ENCODE measurements at regions not wholly inside any gene's neighbourhood (a gene's known extent, or its start where the extent isn't known, plus 50 kb on each side); places are given as distances from the start of the nearest gene placed in this dataset.

DNA sequence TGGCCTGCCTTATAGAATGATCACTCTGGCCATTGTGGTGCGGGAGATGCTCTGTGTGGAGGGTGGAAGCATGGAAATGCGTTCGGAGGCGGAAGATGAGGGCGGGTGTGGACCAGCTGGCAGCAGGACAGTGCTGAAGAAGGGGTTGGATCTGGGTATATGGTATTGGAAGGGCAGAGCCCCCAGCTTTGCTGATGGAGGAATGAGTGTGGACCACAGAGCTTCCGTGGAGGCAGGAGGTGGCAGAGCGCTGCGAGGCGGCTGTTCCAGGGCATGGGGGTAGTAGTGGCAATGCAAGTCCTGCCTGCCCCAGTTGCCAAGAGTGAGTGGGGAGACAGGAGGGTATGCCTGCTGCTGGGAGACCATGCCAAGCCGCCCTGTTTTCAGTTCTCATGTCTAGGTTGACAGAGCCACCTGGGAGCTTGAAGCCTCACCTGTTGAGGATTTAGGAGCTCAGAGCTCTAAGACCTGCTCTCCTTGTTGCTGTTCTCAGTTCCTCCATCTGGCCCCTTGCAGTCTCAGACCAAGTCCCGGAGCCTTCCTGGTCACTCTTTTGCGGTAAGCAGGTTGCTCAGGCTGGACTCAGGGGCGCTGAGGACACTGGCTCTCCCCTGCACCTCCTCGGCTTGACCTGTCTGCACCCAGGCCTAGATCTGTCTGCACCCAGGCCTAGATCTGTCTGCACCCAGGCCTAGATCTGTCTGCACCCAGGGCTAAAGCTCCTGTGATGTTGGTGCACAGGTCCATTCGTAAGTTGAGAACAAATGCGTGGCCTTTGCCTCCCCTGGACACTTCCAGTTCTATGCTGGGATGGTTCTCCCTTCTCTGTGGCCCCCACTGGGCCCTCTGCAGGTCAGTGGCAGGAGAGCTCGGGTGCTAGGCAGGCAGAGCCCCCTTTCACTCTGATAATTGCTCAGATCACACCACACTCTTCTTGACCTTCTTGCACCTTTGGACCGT lies 290.5 kb upstream of the HS6ST1 start:
- intact Hi-C loops (cut with DNase I), result no loop called here
- no peak for FAIRE-seq
- 91 to 95% methylated on average over 18 of the region's 18 CpGs for WGBS, 2 donors

DNA sequence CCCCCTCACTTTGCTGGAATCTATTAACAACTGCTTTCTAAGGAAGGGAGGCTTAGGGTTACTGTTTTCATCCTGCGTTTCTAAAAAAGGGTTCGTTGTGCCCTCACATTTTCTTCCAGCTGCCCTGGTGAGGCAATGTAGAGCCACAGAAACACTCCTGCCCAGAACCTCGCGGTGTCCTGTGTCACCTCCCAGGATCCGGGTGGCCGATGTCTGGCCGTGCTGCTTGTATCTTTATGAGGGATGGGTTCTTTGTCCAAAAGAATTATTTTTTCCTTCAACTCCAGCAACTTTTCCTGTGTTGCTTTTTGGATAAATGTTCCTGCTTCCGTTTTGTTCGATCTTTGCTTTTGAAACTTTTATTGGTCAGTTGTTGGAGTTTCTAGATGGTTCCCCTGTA lies 291.8 kb upstream of the HS6ST1 start:
- no peaks in the 10 kb centered on the region for H3K27me3 ChIP-seq
- H3K4me1 ChIP-seq, result no peaks in the 10 kb centered on the region
- DNase-seq (no peak), FAIRE-seq (no peak), ATAC-seq (no peak)
- intact Hi-C loops (cut with DNase I), result no loop called here
- no peak overlapping the region for H3K4me3 ChIP-seq
- TF ChIP-seq CTCF (IDR thresholded peaks at IDR 0.05), result no peak
- H3K36me3 ChIP-seq, result no peaks in the 10 kb centered on the region
- H3K27ac ChIP-seq, result no peak overlapping the region
- 88% methylated on average over 9 of the region's 9 CpGs for whole genome bisulfite sequencing, 2 donors
- H3K9me3 ChIP-seq, result no peaks in the 10 kb centered on the region

More for the DNA sequence above, 290.5 kb upstream of the HS6ST1 start:
- ATAC-seq, result no peak
- no peaks in the 10 kb centered on the region for H3K27me3 ChIP-seq
- no peaks in the 10 kb centered on the region for H3K36me3 ChIP-seq
- H3K27ac ChIP-seq, result no peak overlapping the region
- H3K9me3 ChIP-seq, result no peaks in the 10 kb centered on the region
- TF ChIP-seq CTCF (IDR thresholded peaks at IDR 0.05), result no peak
- DNase-seq, result peak in 2 of 6 donors; percentile 27 to 41
- no peaks in the 10 kb centered on the region for H3K4me1 ChIP-seq
- H3K4me3 ChIP-seq, result no peak overlapping the region

GRCh38 chr2:128611421-128612320 lies 293.0 kb upstream of the HS6ST1 start:
- no peak for ATAC-seq
- Histone ChIP-seq H3K36me3 (no peaks in the 10 kb centered on the region), H3K27ac (no peak overlapping the region), H3K27me3 (no peaks in the 10 kb centered on the region), H3K9me3 (no peaks in the 10 kb centered on the region), H3K4me3 (no peak overlapping the region), H3K4me1 (no peaks in the 10 kb centered on the region)
- peak in 2 of 6 donors; percentile 23 to 29 for DNase-seq
- WGBS, 2 donors, result 82 to 84% methylated on average over 8 of the region's 8 CpGs
- no peak for TF ChIP-seq CTCF (IDR thresholded peaks at IDR 0.05)
- FAIRE-seq, result no peak
- intact Hi-C loops (cut with DNase I), result no loop called here

DNA sequence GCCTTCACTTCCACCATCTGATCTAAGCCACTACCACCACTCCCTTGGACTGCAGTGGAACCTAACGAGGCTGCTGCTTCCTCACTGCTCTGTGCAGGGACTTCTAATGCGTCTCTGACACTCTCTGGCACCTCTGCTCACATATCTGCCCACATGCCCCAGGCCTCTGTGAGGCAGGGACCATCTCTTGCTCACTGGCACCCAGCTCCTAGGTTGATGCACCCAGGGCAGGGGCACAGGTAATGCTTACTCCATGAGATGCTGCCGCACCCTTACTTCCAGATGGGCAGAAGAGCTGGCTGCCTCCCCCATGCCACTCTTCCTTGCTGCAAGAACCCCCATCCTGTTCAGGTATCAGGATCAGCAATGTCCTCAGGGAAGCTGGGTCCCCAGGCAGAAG lies 294.0 kb upstream of the HS6ST1 start:
- H3K27ac ChIP-seq, result no peak overlapping the region
- TF ChIP-seq CTCF (IDR thresholded peaks at IDR 0.05), result no peak
- H3K36me3 ChIP-seq, result no peaks in the 10 kb centered on the region
- H3K4me3 ChIP-seq, result no peak overlapping the region
- ATAC-seq (no peak), FAIRE-seq (no peak), DNase-seq (peak in 2 of 6 donors; percentile 25 to 34)
- no peaks in the 10 kb centered on the region for H3K9me3 ChIP-seq
- intact Hi-C loops (cut with DNase I), result no loop called here
- H3K27me3 ChIP-seq, result no peaks in the 10 kb centered on the region
- WGBS, 2 donors, result 78 to 83% methylated on average over 3 of the region's 3 CpGs
- H3K4me1 ChIP-seq, result no peaks in the 10 kb centered on the region

Data from pancreas (tissue), 10 donors.